ENCODE measurements at regions not wholly inside any gene's neighbourhood (a gene's known extent, or its start where the extent isn't known, plus 50 kb on each side); places are given as distances from the start of the nearest gene placed in this dataset.
A peak's percentile ranks its signal among the peaks of the same experiment; 100 is the strongest.

DNA sequence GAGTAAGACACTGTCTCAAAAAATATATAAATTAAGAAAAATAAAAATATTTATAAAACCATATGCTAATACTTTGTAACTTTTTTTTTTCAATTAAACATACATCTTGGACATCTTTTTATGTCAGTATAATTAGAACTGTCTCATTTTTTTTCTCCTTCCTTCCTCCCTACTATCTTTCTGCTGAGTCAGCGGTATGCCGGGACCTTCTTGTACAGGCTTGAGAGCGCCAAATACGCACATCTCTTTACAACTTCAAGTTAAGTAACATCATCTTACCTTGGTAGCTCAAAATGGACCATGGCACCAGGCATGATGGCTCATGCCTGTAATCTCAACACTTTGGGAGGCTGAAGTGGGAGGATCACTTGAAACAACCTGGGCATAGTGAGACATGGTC, 153.4 kb downstream of the FAM161A start:
- no peaks in the 10 kb centered on the region for H3K36me3 ChIP-seq
- H3K27me3 ChIP-seq = no peaks in the 10 kb centered on the region
- DNase-seq = no peak
- H3K9me3 ChIP-seq = no peaks in the 10 kb centered on the region
- no peak overlapping the region for H3K4me3 ChIP-seq

DNA sequence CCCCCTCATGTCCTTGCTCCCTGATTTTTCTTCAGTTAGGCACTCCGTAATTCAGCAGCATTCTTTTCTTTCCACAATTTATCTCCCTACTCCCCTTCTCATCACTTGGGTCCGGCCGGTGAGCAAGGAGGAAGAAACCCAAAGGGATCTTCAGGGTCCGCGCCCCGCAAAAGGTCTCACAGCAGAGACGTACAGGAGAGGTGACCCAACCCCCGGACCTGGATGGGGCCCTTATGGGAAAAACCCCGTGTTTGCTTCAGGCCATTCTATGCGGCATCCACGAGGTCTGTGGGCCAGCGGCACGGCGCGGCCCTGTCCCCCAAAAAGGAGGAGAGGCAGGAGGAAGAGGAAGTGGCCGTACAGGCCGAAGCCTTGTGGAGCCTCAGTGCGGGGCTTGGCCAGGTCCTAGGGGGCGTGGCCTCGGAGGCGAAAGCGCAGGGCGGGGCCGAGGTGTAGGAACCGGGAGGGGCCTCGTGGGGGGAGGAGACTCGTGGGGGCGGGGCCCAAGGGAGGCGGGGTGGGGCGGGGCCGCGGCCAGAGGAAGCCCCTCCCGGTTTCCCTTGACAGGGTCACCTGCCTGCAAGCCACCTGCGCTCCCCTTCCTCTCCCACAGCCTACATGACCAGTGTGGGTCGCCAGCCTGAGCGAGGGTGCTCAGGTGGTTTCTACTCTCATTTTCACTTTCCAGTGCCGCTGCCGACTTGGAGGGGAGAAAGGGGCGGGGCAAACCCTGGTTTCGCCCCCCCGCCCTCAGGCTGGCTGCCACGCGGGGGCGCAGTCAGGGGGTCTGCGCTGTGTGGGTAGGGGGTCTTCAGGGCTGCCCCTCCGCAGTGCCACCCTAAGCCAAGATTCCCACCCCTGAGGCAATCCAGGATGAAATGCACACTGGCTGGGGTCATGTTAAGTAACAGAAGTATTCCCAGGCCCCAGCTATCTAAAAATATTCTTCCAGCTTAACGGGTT, 156.4 kb upstream of the XPO1 start:
- Histone ChIP-seq H3K4me3 (peak overlapping the region; percentile 72), H3K36me3 (no peaks in the 10 kb centered on the region), H3K27me3 (no peaks in the 10 kb centered on the region), H3K9me3 (no peaks in the 10 kb centered on the region)
- DNase-seq = peak; percentile 91

DNA sequence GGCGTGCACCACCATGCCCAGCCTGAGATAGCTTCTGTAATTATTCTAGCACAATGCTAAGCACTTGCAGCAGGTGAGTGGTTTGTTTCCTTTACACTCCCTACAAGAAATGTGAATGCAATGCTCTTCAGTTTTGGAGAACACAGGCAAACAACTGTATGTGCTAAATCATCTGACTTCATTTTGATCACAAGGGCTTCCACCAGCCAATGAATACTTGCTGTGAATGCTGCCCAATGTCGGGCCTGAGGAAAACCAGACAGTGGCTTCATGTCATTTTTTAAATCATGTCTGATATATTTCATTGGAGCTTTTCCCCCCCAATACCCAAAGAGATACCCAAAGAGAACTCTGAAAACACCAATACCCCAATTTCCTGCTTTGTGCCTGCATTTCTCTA, 155.6 kb upstream of the XPO1 start:
- H3K36me3 ChIP-seq = no peaks in the 10 kb centered on the region
- no peaks in the 10 kb centered on the region for H3K9me3 ChIP-seq
- no peak for DNase-seq
- H3K27me3 ChIP-seq = no peaks in the 10 kb centered on the region
- peak overlapping the region; percentile 72 for H3K4me3 ChIP-seq

DNA sequence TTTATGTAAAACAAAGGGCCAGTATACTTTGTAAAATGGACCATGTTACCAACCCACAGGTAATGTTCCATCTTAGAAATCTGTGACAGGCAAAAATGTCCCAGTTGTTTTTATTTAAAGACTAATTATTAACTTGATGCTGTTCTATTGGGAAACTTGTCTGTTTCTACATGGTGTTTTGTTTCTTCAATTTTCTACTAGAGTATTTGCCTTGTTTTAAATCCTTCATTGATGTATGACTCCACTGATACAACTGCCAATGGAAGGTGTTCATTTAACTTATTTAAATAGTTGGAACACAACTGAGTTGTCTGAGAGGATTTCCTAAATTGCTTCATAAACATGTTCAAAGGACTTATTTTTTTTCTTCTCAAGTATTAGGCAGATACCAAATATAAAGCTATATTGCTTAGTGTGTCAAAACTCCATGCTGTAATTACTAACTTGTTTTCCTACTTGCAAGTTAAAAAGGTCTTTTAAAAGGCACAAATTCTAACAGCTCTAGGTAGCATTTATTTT, 152.0 kb upstream of the XPO1 start:
- H3K9me3 ChIP-seq = no peaks in the 10 kb centered on the region
- no peaks in the 10 kb centered on the region for H3K27me3 ChIP-seq
- no peak overlapping the region for H3K4me3 ChIP-seq
- H3K36me3 ChIP-seq = no peaks in the 10 kb centered on the region
- no peak for DNase-seq

DNA sequence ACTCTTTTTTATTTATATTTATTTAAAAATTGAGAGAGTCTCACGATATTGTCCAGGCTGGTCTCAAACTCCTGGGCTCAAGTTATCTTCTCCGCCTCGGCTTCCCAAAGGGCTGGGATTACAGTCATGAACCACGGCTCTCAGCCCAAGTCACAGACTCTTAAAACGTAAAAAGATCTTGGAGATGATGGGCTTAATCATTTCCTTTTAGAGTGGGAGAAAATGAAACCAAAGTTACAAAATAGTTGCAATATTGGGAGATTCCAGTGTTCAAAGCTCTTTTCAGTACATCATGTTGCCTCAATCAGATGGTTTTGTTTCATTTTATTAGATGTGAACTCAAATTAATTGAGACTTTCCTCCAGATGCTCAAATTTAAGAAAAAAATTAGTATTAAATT, 151.4 kb upstream of the XPO1 start:
- Histone ChIP-seq H3K36me3 (no peaks in the 10 kb centered on the region), H3K9me3 (no peaks in the 10 kb centered on the region), H3K27me3 (no peaks in the 10 kb centered on the region), H3K4me3 (no peak overlapping the region)
- no peak for DNase-seq

DNA sequence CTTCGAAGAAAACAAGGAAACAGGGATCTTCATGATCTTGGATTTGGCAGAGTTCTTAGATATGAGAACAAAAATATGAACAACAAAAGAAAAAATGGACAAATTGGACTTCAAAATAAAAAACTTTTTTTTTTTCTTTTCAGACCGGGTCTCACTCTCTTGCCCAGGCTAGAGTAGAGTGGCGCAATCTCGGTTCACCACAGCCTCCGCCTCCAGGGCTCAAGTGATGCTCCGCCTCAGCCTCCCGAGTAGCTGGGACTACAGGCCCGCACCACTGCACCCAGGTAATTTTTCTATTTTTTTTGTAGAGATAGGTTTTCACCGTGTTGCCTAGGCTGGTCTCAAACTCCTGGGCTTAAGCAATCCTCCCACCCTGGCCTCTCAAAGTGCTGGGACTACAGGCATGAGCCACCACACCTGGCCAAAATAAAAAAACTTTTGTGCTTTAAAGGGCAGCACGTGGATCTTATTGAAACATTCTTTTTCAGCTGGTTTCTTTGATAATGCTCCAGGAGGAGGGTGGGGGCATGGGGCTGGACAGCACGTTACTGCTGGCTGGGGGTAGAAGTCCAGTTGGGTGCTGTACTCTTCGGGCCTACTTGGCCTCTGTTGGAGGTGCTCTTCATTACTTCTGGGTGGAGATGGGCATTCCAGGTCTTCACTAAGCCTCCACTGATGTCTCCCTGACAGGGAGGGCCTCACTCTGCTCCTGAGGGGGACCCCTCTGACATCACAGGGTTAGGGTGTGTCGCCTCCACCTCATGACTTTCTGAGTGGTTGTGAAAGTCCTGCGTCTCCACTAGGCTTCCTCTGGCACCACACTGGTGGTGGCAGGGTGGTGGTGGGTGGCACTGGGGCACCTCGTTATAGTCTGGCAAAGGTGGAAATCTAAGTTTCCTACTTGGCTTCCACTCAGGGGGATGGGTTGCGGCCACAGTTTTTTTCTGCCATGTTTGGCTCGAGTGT, 150.5 kb upstream of the XPO1 start:
- no peaks in the 10 kb centered on the region for H3K27me3 ChIP-seq
- DNase-seq = no peak
- H3K36me3 ChIP-seq = no peaks in the 10 kb centered on the region
- H3K4me3 ChIP-seq = no peak overlapping the region
- no peaks in the 10 kb centered on the region for H3K9me3 ChIP-seq

DNA sequence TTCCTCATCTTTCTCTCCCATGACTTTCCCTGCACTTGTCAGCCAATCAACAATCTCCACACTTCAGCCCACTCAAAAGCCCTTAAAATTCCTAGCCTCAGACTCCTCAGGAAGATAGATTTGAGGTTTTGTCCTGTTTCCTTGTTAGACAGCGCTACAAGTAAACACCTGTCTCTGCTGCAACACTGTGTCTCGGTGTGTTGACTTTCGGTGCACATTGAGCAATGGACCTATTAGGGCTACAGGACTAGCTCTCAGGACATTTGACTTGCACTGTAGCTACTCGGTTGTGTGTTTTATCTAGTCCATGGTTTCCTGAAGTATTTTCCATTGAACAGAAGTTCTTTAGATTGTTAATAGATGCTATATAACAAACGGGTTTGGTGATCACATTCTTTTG, 140.9 kb upstream of the XPO1 start:
- peaks cover 2% of the 10 kb centered on the region for H3K9me3 ChIP-seq
- no peaks in the 10 kb centered on the region for H3K36me3 ChIP-seq
- no peaks in the 10 kb centered on the region for H3K27me3 ChIP-seq
- no peak for DNase-seq
- H3K4me3 ChIP-seq = no peak overlapping the region

DNA sequence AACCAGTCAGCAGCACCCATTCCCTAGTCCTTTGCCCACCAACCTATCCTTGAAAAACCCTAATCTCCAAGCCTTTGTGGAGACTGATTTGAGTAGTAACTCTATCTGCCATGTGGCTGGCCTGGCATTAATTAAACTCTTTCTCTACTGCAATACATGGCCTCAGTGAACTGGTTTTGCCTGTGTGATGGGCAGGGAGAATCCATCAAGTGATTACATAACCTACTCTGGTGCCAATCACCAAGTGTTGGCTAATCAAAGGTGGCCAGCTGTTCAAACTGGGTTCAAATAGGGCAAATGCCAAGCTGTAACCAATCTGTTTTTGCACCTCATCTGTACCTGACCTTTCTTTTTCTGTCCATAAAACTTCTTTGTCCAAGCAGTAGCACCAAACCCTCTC, 139.8 kb upstream of the XPO1 start:
- H3K36me3 ChIP-seq = no peaks in the 10 kb centered on the region
- DNase-seq = no peak
- peaks cover 2% of the 10 kb centered on the region for H3K9me3 ChIP-seq
- no peaks in the 10 kb centered on the region for H3K27me3 ChIP-seq
- no peak overlapping the region for H3K4me3 ChIP-seq

DNA sequence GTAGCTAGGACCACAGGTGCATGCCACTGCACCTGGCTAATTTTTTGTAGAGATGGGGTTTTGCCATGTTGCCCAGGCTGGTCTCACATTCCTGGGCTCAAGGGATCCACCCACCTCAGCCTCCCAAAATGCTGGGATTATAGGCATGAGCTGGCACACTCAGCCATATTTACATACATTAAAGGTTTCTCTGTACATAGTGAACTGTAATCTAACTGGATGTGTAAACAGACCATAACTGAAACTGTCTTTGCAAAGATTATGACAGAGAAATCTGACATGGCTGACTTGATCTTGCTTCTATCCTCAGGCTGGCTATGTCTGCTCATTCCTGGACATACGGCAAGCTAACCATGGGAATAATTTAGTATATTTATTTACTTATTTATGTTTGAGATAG, 139.2 kb upstream of the XPO1 start:
- no peak for DNase-seq
- Histone ChIP-seq H3K27me3 (no peaks in the 10 kb centered on the region), H3K9me3 (peaks cover 2% of the 10 kb centered on the region), H3K4me3 (no peak overlapping the region), H3K36me3 (no peaks in the 10 kb centered on the region)

DNA sequence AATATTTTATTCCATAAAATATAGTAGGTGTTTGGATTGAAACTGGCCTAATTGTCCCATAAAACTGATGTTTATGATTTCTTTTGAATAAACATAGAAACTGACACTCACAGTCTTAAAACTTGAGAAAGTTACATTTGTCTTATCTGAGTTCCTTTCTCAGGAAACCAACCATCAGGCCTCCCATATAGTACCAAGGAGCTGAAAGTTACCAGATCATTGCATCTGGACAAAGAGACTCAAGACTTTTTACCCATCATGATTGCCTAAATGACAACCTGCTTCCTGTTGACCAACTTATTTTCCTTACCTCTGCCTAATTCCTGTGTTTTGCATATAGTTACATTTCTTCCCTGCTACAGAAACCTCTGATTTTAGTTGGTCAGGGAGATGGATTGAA, 137.0 kb upstream of the XPO1 start:
- no peak overlapping the region for H3K4me3 ChIP-seq
- no peak for DNase-seq
- peaks cover 2% of the 10 kb centered on the region for H3K9me3 ChIP-seq
- no peaks in the 10 kb centered on the region for H3K27me3 ChIP-seq
- H3K36me3 ChIP-seq = no peaks in the 10 kb centered on the region

DNA sequence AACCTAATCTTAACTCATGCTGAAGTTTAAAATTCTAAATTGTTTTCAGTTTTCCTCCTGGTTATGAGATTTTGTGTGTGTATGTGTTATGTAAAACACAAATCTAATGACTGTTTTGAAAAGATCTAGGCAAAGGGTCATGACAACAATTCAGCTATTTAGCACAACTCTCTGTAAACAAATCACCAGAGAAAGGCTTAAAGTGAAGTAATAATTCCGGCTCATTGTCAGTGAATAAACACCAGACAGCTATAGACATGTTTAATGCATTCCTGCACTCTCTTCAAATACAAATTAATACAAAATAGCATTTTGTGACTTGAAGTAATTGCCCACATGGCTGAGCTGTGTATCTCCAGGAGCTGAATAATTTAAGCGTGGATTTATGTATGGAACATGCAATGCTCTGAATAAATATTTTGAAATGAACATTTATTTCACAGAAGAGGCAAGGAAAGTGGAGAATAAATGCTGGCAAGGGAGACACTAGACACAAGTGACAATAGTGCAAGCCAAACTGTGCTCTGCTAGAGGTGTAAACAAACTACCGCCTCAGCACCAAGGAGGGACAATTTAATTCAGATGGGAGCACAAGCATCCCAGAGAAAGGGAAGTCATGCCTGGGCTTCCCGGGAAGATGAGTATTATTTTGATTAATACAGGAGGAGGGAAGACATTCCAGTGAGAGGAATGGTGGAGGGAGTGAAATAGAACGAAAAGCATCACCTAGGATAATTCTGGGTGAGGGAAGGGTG, 133.6 kb upstream of the XPO1 start:
- Histone ChIP-seq H3K36me3 (no peaks in the 10 kb centered on the region), H3K9me3 (peaks cover 2% of the 10 kb centered on the region; the same call in 1 of the 2 replicates), H3K27me3 (no peaks in the 10 kb centered on the region), H3K4me3 (peak overlapping the region; percentile 32)
- DNase-seq = no peak

DNA sequence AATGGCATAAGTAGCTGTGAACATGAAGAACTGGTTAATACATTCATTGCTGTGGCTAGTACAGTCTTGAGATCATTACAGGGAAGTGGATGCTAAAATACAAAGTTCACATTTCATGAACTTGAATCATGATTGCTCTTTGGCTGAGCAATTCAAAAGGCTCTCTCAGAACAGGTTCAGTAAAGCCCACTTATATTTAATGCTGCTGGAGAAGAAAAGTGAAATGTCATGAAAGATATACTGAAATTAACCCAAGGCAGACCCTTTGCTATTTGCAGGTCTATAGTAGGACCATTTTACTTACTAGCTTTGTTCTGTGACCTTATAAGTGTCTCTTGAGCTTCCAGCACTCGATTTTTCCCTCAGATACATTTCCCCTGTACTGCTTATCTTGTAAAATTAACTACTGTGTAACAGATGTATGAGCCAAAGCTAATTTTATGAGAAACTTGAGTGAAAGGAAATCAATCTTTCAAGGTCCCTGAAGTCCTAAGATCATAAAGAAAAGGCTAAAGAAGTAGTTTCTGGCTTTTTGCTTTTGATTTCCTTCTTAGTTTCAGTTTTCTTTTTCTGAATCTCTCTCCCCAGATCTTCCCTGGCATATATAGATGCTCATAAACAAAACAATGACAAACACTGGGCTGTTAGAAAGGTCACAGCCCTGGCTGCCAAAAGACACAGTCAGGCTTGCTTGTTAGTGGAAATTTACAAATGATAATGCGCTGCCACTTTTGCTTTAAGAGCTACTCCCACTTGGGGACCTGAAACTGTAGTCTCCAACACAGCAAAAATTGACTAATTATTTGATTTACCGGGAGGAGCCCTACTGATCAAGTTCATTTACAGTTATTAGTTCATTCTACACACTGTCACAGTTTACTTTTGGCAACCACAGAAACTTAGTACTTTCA, 132.7 kb upstream of the XPO1 start:
- peak overlapping the region; percentile 32 for H3K4me3 ChIP-seq
- peak; percentile 59 for DNase-seq
- peaks cover 2% of the 10 kb centered on the region; the same call in 1 of the 2 replicates for H3K9me3 ChIP-seq
- H3K27me3 ChIP-seq = no peaks in the 10 kb centered on the region
- H3K36me3 ChIP-seq = no peaks in the 10 kb centered on the region

DNA sequence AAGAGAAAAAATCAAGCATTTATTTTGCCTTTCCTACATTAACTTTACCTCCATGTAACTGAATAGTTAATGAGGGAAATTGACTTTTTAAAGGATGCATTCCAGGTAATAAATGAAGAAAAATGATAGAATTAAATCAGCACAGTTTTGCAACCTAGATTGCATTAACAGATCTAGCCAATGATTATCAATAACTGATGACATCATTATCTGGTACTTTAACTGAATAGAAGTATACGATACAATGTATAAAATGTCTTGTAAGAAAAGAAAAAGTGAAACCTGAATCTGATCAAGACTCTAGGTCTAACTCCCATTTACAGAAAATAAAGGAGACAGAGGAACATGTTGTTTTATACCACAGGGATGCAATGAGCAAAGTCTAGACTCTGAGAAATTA, 126.0 kb upstream of the XPO1 start:
- Histone ChIP-seq H3K36me3 (no peaks in the 10 kb centered on the region), H3K27me3 (no peaks in the 10 kb centered on the region), H3K4me3 (no peak overlapping the region), H3K9me3 (no peaks in the 10 kb centered on the region)
- no peak for DNase-seq

DNA sequence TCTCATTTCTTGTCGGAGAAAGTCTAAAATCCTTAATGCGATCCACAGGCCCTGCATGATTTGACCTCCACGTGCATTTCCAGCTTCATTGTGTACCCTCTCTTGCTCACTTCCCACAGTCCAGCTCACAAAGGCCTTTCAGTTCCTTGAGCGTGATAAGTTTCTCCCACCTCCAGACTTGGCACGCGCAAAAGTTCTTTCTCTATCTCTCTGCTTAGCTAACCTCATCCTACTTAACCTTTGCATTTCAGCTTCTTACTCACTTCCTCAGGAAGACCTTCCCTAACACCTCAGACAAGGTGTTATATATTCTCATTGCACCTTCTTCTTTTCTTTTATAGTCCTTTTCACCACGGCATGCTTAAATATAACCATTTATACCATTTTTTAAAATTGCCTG, 124.8 kb upstream of the XPO1 start:
- DNase-seq = no peak
- no peaks in the 10 kb centered on the region for H3K27me3 ChIP-seq
- no peak overlapping the region for H3K4me3 ChIP-seq
- no peaks in the 10 kb centered on the region for H3K9me3 ChIP-seq
- no peaks in the 10 kb centered on the region for H3K36me3 ChIP-seq

DNA sequence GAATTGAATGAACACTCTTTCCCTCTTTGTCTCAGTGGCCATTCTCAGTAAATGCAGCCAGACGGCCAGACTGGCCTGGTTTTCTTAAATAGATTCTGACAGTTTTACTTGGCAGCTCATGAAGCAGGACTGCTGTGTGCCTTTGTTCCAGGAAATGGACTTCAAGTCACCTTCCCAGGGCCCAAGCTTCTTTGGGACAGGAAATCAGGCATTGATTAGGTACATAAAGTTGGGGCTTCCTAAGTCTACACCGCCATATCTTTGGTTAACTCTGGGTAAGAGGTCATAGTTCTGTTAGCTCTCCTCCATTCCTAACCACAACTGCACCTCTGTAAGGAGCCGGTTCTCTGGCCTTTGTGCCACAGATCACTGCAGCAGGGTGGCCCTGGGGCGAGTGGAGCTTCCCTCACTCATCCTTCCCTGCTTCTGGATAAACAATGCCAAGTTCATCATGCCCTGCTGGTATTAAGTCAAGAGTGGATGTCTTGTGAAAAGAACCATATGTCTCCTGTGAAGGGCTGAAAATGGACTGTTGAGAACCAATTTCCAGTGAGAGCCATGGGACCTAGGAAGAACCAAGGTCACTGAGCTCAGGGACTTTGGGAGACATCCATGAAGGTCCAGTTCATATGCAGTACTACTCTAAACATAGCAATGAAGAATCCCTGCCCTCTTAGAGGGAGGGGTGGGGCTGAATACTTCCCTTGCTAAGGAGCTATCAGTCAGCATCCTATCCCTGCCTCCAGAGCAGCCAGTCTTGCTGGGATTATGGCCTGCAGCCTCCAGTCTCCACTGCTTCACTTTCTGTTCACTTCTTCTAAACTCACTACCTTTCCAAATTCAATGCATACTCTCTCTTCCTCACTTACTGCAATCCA, 122.6 kb upstream of the XPO1 start:
- Histone ChIP-seq H3K4me3 (no peak overlapping the region), H3K36me3 (no peaks in the 10 kb centered on the region), H3K27me3 (no peaks in the 10 kb centered on the region), H3K9me3 (no peaks in the 10 kb centered on the region)
- DNase-seq = no peak
